A549 (cell line): ENCODE measurements at regions not wholly inside any gene's neighbourhood (a gene's known extent, or its start where the extent isn't known, plus 50 kb on each side); places are given as distances from the start of the nearest gene placed in this dataset.

Experiments
- ATAC-seq, 2 experiments: fragments of 200-7000 bp in 1 of 2; fragments of >200 bp in 1 of 2; cut with Nextera tagmentation in 1 of 2; cut with Tn5 transposase in 1 of 2; 3 replicates each; pipeline versions ENCODE4 v1.8.0 to v1.9.1; 2018 to 2020; ENCODE audit warnings: mild to moderate bottlenecking in 1 of 2, moderate library complexity in 1 of 2
- CTCF ChIA-PET: fragments of 300-600 bp; sonication (Branson Sonifier 250); formaldehyde crosslinking; extraction: SDS; loops from one replicate; lab custom pipeline; 2021; ENCODE audit warnings: antibody characterized with exemption, inconsistent platforms; lab: Yijun Ruan, JAX
- POLR2A ChIA-PET: fragments of 350-600 bp; formaldehyde crosslinking; extraction: SDS; loops from one replicate; lab custom pipeline; 2021; ENCODE audit warnings: antibody characterized with exemption, inconsistent platforms; lab: Yijun Ruan, JAX
- DNase-seq, 2 experiments: peaks; one replicate each; pipeline versions ENCODE4 v3.0.0 to v3.0.0-alpha.2; 2011 to 2016; ENCODE audit warnings: low read depth in 1 of 2, low spot score in 1 of 2
- FAIRE-seq: peaks from 2 replicates; lab custom pipeline; 2011; peaks lifted over from hg19 to GRCh38; lab: Jason Lieb, UNC
- H3K27ac ChIP-seq, 2 experiments: fragments of >200 bp; sonication (Bioruptor Twin); formaldehyde crosslinking; 3 replicates each; pipeline ENCODE4 v1.5.1; 2016 to 2017
- H3K4me1 ChIP-seq: fragments of >200 bp; sonication (Bioruptor Twin); formaldehyde crosslinking; 3 replicates; pipeline ENCODE4 v1.6.1; 2016
- H3K4me2 ChIP-seq: fragments of >200 bp; sonication (Bioruptor Twin); formaldehyde crosslinking; 3 replicates; pipeline ENCODE4 v1.6.1; 2016
- H3K4me3 ChIP-seq: fragments of >200 bp; sonication (Bioruptor Twin); formaldehyde crosslinking; 3 replicates; pipeline ENCODE4 v1.5.1; 2016
- H3K9me3 ChIP-seq: fragments of >200 bp; sonication (Bioruptor Twin); formaldehyde crosslinking; 3 replicates; pipeline ENCODE4 v1.6.1; 2016
- BCL3 ChIP-seq: fragments of >200 bp; sonication (Bioruptor Twin); formaldehyde crosslinking; IDR thresholded peaks from 3 replicates; pipeline ENCODE4 v1.6.1; 2016
- CBX8 ChIP-seq: fragments of 200-600 bp; sonication (generic); IDR thresholded peaks from 2 replicates; pipeline ENCODE4 v1.6.1; 2016
- EHMT2 ChIP-seq: fragments of 200-600 bp; sonication (generic); IDR thresholded peaks from 2 replicates; pipeline ENCODE4 v1.6.1; 2016; ENCODE audit warnings: antibody characterized with exemption, low read depth, mild to moderate bottlenecking, moderate library complexity
- FOSL2 ChIP-seq, 2 experiments: fragments of 450-650 bp in 1 of 2; fragments of >200 bp in 1 of 2; sonication (Bioruptor Twin) in 1 of 2; formaldehyde crosslinking; IDR thresholded peaks; 2 replicates each; pipeline versions ENCODE4 v1.5.0 to v1.6.1; 2016 to 2020; ENCODE audit warnings: mild to moderate bottlenecking in 1 of 2, moderate library complexity in 1 of 2
- FOXS1 ChIP-seq: fragments of 250-450 bp; sonication (Bioruptor Pico); IDR thresholded peaks from 2 replicates; pipeline ENCODE4 v1.5.0; 2020; ENCODE audit warnings: mild to moderate bottlenecking, moderate library complexity
- HEYL ChIP-seq: fragments of 250-450 bp; sonication (Bioruptor Pico); IDR thresholded peaks from 2 replicates; pipeline ENCODE4 v1.8.0; 2021; ENCODE audit warnings: mild to moderate bottlenecking, moderate library complexity
- HOXB13 ChIP-seq: fragments of 250-450 bp; sonication (Bioruptor Pico); IDR thresholded peaks from 2 replicates; pipeline ENCODE4 v1.5.0; 2020; ENCODE audit warnings: low read depth, mild to moderate bottlenecking, moderate library complexity
- JUN ChIP-seq, 2 experiments: fragments of >200 bp; sonication (Bioruptor Twin); formaldehyde crosslinking; IDR thresholded peaks; 2 replicates in 1 of 2; 3 replicates in 1 of 2; pipeline ENCODE4 v1.6.1; 2016 to 2017
- JUNB ChIP-seq: fragments of >200 bp; sonication (Bioruptor Twin); formaldehyde crosslinking; IDR thresholded peaks from 2 replicates; pipeline ENCODE4 v1.6.1; 2016
- KDM5A ChIP-seq: fragments of 200-600 bp; sonication (generic); IDR thresholded peaks from 2 replicates; pipeline ENCODE4 v1.6.1; 2016; ENCODE audit warnings: antibody characterized with exemption, mild to moderate bottlenecking
- MAFK ChIP-seq: fragments of 450-650 bp; IDR thresholded peaks from 2 replicates; pipeline ENCODE4 v1.6.1; 2014; ENCODE audit not compliant: partially characterized antibody
- MAZ ChIP-seq: fragments of 150-350 bp; IDR thresholded peaks from 2 replicates; pipeline ENCODE4 v1.6.1; 2014; ENCODE audit warnings: antibody characterized with exemption, low read depth, low read length, borderline replicate concordance
- NFE2L2 ChIP-seq: fragments of 150-350 bp; conservative IDR thresholded peaks from 2 replicates; pipeline ENCODE4 v1.6.1; 2014; ENCODE audit warnings: low read length
- NR3C1 ChIP-seq: fragments of >200 bp; sonication (Bioruptor Twin); formaldehyde crosslinking; IDR thresholded peaks from 3 replicates; pipeline ENCODE4 v1.6.1; 2017
- PBX3 ChIP-seq: IDR thresholded peaks from 2 replicates; pipeline ENCODE4 v1.6.1; 2012
- POLR2A ChIP-seq: IDR thresholded peaks from 2 replicates; pipeline ENCODE4 v1.6.1; 2012; ENCODE audit warnings: mild to moderate bottlenecking, low read length
- POLR2AphosphoS2 ChIP-seq: conservative IDR thresholded peaks from 2 replicates; pipeline ENCODE4 v1.6.1; 2012; ENCODE audit warnings: low read length, improper control_type of control experiment, inconsistent platforms
- RARB ChIP-seq: fragments of 250-450 bp; sonication (Bioruptor Pico); IDR thresholded peaks from 2 replicates; pipeline ENCODE4 v1.8.0; 2021; ENCODE audit warnings: mild to moderate bottlenecking, moderate library complexity
- RNF2 ChIP-seq: fragments of 200-600 bp; sonication (generic); IDR thresholded peaks from 2 replicates; pipeline ENCODE4 v1.6.1; 2016; ENCODE audit warnings: low read depth, mild to moderate bottlenecking, antibody characterized with exemption, moderate library complexity, borderline replicate concordance
- TP53 ChIP-seq: fragments of 250-450 bp; sonication (Bioruptor Pico); IDR thresholded peaks from 2 replicates; pipeline ENCODE4 v1.5.0; 2021; ENCODE audit warnings: mild to moderate bottlenecking, moderate library complexity
- USF2 ChIP-seq: fragments of 450-650 bp; IDR thresholded peaks from 2 replicates; pipeline ENCODE4 v1.6.1; 2014; ENCODE audit warnings: antibody characterized with exemption
- ZFP36 ChIP-seq: fragments of 450-650 bp; IDR thresholded peaks from 2 replicates; pipeline ENCODE4 v1.6.1; 2014; ENCODE audit warnings: borderline replicate concordance; ENCODE audit not compliant: partially characterized antibody
- ZNF302 ChIP-seq: fragments of 250-450 bp; sonication (Bioruptor Pico); IDR thresholded peaks from 2 replicates; pipeline ENCODE4 v1.9.0; 2021; ENCODE audit warnings: inconsistent platforms, mild to moderate bottlenecking, moderate library complexity
- ZSCAN20 ChIP-seq: fragments of 250-450 bp; sonication (Bioruptor Pico); IDR thresholded peaks from 2 replicates; pipeline ENCODE4 v1.8.0; 2022; ENCODE audit warnings: mild to moderate bottlenecking, moderate library complexity
- WGBS: methylation state at CpG from one replicate; pipeline ENCODE4 v1.1.6; 2017; ENCODE audit errors: missing lambda C conversion rate; 5-methylcytosine and 5-hydroxymethylcytosine counted together
- TF ChIP-seq, protein P1 (sequence below): fragments of 250-450 bp; sonication (Bioruptor Pico); IDR thresholded peaks from 2 replicates; pipeline ENCODE4 v1.5.0; 2021; ENCODE audit warnings: mild to moderate bottlenecking, moderate library complexity, borderline replicate concordance
- TF ChIP-seq, protein P2 (sequence below): fragments of >200 bp; sonication (Bioruptor Twin); formaldehyde crosslinking; IDR thresholded peaks from 3 replicates; pipeline ENCODE4 v1.5.1; 2016

- TF ChIP-seq EHMT2 (no peak), RARB (no peak)
These were observed 763.9 kb upstream of the COBL start (continued) for GRCh38 chr7:52080493-52080892.

DNA sequence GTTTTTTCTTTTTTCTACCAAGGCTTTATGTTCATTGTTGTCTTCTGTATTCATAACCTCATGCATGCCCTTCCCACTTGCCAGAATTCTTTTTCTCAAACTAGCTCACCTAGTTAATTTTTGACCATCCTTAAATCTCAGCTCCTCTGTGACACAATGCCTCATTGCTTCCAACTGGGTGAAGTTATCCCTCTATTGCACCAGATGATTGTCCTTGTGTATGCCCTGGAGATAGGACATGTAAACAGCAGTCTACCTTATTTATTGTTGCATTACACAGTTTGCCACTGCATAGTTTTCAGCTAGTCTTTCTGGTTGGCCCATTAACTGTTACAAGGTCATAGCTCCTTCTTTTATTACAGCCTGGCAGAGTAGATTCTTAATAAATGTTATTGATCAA is 763.1 kb upstream of the COBL start:
- POLR2A ChIA-PET = no interaction called here
- no peak for FAIRE-seq

DNA sequence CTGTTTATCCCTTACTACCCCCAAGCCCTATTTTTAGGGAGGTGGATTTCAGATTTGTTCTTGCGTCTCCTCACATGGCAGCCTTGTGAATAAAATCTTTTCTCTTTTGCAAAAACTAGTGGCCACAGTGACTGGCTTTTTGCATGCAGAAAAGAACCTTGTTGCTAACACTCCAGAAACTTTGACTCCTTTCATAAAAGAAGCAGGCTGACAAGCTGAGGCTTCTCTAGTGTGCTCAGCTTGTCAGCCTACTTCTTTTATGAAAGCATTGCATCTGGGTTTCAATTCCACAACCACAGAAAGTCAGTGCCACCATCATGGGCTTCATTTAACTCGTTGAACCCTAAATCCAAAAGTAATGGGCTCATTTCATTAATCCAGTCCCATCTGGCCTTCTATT is 761.0 kb upstream of the COBL start:
- ChIA-PET POLR2A (no interaction called here), CTCF (no interaction called here)
- Histone ChIP-seq H3K4me1 (no peaks in the 10 kb centered on the region), H3K4me2 (no peak overlapping the region), H3K4me3 (no peak overlapping the region), H3K27ac (no peak overlapping the region), H3K9me3 (no peaks in the 10 kb centered on the region)
- TF ChIP-seq NFE2L2 = no peak
- no peak for TF ChIP-seq ZFP36
- no peak for TF ChIP-seq POLR2AphosphoS2
- TF ChIP-seq FOXS1 (CRISPR knock-in tag) = no peak
- no peak for TF ChIP-seq CBX8
- no peak for TF ChIP-seq BCL3
- no peak for TF ChIP-seq KDM5A
- no peak for TF ChIP-seq NR3C1
- TF ChIP-seq ZNF302 (CRISPR knock-in tag) = no peak
- no peak for TF ChIP-seq TP53 (CRISPR knock-in tag)
- TF ChIP-seq POLR2A = no peak
- no peak for TF ChIP-seq RNF2
- TF ChIP-seq, protein P1, sequence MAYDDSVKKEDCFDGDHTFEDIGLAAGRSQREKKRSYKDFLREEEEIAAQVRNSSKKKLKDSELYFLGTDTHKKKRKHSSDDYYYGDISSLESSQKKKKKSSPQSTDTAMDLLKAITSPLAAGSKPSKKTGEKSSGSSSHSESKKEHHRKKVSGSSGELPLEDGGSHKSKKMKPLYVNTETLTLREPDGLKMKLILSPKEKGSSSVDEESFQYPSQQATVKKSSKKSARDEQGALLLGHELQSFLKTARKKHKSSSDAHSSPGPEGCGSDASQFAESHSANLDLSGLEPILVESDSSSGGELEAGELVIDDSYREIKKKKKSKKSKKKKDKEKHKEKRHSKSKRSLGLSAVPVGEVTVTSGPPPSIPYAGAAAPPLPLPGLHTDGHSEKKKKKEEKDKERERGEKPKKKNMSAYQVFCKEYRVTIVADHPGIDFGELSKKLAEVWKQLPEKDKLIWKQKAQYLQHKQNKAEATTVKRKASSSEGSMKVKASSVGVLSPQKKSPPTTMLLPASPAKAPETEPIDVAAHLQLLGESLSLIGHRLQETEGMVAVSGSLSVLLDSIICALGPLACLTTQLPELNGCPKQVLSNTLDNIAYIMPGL (CRISPR knock-in tag) = no peak
- TF ChIP-seq MAFK = no peak
- no peak for TF ChIP-seq JUNB
- TF ChIP-seq ZSCAN20 (CRISPR knock-in tag) = no peak
- TF ChIP-seq MAZ = no peak
- no peak for TF ChIP-seq HOXB13
- no peak for TF ChIP-seq HEYL (CRISPR knock-in tag)
- no peak for TF ChIP-seq JUN (IDR thresholded peaks at IDR 0.05)
- 27% methylated on average over 2 of the region's 2 CpGs for WGBS
- DNase-seq (no peak), ATAC-seq (no peak), FAIRE-seq (no peak)

More for the DNA sequence above, 763.1 kb upstream of the COBL start:
- no peaks in the 10 kb centered on the region for H3K9me3 ChIP-seq
- CTCF ChIA-PET = no interaction called here
- no peak for DNase-seq
- no peaks in the 10 kb centered on the region for H3K4me1 ChIP-seq
- ATAC-seq = no peak
- no peak overlapping the region for H3K4me2 ChIP-seq
- no peak overlapping the region for H3K27ac ChIP-seq
- no peak overlapping the region for H3K4me3 ChIP-seq
- TF ChIP-seq, protein P2, sequence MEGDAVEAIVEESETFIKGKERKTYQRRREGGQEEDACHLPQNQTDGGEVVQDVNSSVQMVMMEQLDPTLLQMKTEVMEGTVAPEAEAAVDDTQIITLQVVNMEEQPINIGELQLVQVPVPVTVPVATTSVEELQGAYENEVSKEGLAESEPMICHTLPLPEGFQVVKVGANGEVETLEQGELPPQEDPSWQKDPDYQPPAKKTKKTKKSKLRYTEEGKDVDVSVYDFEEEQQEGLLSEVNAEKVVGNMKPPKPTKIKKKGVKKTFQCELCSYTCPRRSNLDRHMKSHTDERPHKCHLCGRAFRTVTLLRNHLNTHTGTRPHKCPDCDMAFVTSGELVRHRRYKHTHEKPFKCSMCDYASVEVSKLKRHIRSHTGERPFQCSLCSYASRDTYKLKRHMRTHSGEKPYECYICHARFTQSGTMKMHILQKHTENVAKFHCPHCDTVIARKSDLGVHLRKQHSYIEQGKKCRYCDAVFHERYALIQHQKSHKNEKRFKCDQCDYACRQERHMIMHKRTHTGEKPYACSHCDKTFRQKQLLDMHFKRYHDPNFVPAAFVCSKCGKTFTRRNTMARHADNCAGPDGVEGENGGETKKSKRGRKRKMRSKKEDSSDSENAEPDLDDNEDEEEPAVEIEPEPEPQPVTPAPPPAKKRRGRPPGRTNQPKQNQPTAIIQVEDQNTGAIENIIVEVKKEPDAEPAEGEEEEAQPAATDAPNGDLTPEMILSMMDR = no peak
- TF ChIP-seq FOSL2 (IDR thresholded peaks at IDR 0.05) (no peak), FOSL2 (CRISPR knock-in tag; IDR thresholded peaks at IDR 0.05) (no peak), PBX3 (no peak), USF2 (no peak)
